BLaER1 treated with 17β-estradiol and CSF1 and Interleukin-3, amounts not matched to agents 10 nM and 100 nM (cell line): ENCODE measurements at regions not wholly inside any gene's neighbourhood (a gene's known extent, or its start where the extent isn't known, plus 50 kb on each side); places are given as distances from the start of the nearest gene placed in this dataset.

ENCODE experiments used
- H3K27ac ChIP-seq, 11 experiments: shearing (Covaris generic); formaldehyde crosslinking; 2 replicates each; pipeline ENCODE4 v1.8.1; 2022
- H3K27me3 ChIP-seq, 11 experiments: shearing (Covaris generic); formaldehyde crosslinking; 2 replicates each; pipeline ENCODE4 v1.8.1; 2022
- H3K36me3 ChIP-seq, 11 experiments: shearing (Covaris generic); formaldehyde crosslinking; 2 replicates each; pipeline ENCODE4 v1.8.1; 2022
- H3K4me1 ChIP-seq, 10 experiments: shearing (Covaris generic); formaldehyde crosslinking; 2 replicates each; pipeline ENCODE4 v1.8.1; 2022
- H3K4me2 ChIP-seq, 11 experiments: shearing (Covaris generic); formaldehyde crosslinking; 2 replicates each; pipeline ENCODE4 v1.8.1; 2022
- H3K4me3 ChIP-seq, 10 experiments: shearing (Covaris generic); formaldehyde crosslinking; 2 replicates each; pipeline ENCODE4 v1.8.1; 2022
- H3K9ac ChIP-seq, 11 experiments: shearing (Covaris generic); formaldehyde crosslinking; 2 replicates each; pipeline ENCODE4 v1.8.1; 2022
- H3K9me3 ChIP-seq, 11 experiments: shearing (Covaris generic); formaldehyde crosslinking; replicated peaks in 1 of 11; 2 replicates each; pipeline ENCODE4 v1.8.1; 2022
- H4K20me1 ChIP-seq, 11 experiments: shearing (Covaris generic); formaldehyde crosslinking; 2 replicates each; pipeline ENCODE4 v1.8.1; 2022
- Cebpa-rat ChIP-seq, 11 experiments: shearing (Covaris generic); IDR thresholded peaks; 2 replicates each; pipeline ENCODE4 v1.8.1; 2022

DNA sequence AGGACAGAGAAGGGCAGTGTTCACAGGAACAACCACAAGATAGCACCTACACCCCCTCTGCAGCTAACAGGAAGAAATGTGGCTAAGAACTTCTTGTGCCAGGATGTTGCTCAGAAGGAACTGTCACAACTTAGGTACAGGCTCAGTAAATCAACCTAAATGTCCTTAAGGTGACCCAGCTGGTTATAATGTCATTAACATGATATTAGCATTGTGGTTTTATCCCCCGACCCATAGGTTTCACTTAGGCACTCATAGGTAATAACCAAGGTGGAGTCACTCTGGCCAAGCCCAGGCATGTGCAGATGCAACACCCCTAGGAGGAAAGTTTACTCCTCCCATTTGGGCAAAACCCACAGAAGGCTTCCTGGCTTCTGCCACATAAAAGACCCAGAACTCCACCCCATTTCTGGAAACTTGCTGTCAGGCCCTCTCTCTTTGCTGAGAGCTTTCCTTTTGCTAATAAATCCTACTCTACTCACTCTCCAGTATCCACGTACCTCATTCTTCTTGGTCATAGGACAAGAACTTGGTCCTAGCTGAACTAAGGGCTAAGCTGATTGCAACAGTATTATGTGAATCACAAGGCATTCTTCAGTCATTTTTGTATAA is 951.3 kb downstream of the SLITRK5 start:
- H4K20me1 ChIP-seq = no peaks in the 10 kb centered on the region
- H3K4me3 ChIP-seq = no peak overlapping the region
- H3K4me1 ChIP-seq = peaks cover 0 to 11% (median 7%) of the 10 kb centered on the region in 10 experiments; a peak in 9 of 20 replicates
- H3K9me3 ChIP-seq = peaks cover 10 to 24% (median 14%) of the 10 kb centered on the region in 11 experiments; a peak in 18 of 22 replicates
- H3K4me2 ChIP-seq = peak overlapping the region in 3 of 11 experiments; percentile 5 to 23 (median 6); a peak in 2 of 22 replicates
- no peaks in the 10 kb centered on the region for H3K27me3 ChIP-seq
- no peak overlapping the region for H3K9ac ChIP-seq
- no peak for TF ChIP-seq Cebpa-rat (IDR thresholded peaks at IDR 0.05)
- no peaks in the 10 kb centered on the region for H3K36me3 ChIP-seq
- peak overlapping the region in 3 of 11 experiments; percentile 6 to 45 (median 29); a peak in 3 of 22 replicates for H3K27ac ChIP-seq

- H3K9ac ChIP-seq = no peak overlapping the region
- no peak for TF ChIP-seq Cebpa-rat (IDR thresholded peaks at IDR 0.05)
- no peak overlapping the region for H3K4me3 ChIP-seq
- H3K4me2 ChIP-seq = peak overlapping the region in 3 of 11 experiments; percentile 14 to 18 (median 15); a peak in 2 of 22 replicates
- peaks cover 0 to 11% (median 7%) of the 10 kb centered on the region in 10 experiments; a peak in 9 of 20 replicates for H3K4me1 ChIP-seq
- no peaks in the 10 kb centered on the region for H3K27me3 ChIP-seq
- H3K9me3 ChIP-seq = peaks cover 10 to 24% (median 14%) of the 10 kb centered on the region in 11 experiments; a peak in 18 of 22 replicates
- peak overlapping the region in 4 of 11 experiments; percentile 3 to 45 (median 24); a peak in 1 of 22 replicates for H3K27ac ChIP-seq
- no peaks in the 10 kb centered on the region for H4K20me1 ChIP-seq
- H3K36me3 ChIP-seq = no peaks in the 10 kb centered on the region
These were observed 952.0 kb downstream of the SLITRK5 start for GRCh38 chr13:88623150-88623549.

- Histone ChIP-seq H3K27me3 (no peaks in the 10 kb centered on the region), H4K20me1 (no peaks in the 10 kb centered on the region), H3K36me3 (no peaks in the 10 kb centered on the region), H3K9me3 (peaks cover 10 to 23% (median 14%) of the 10 kb centered on the region in 11 experiments; a peak in 18 of 22 replicates), H3K9ac (no peak overlapping the region), H3K4me3 (no peak overlapping the region), H3K27ac (no peak overlapping the region), H3K4me2 (no peak overlapping the region), H3K4me1 (peaks cover 0 to 11% (median 7%) of the 10 kb centered on the region in 10 experiments; a peak in 9 of 20 replicates)
- TF ChIP-seq Cebpa-rat (IDR thresholded peaks at IDR 0.05) = no peak
These were observed 955.9 kb downstream of the SLITRK5 start for GRCh38 chr13:88627071-88627470.

GRCh38 chr13:88628882-88629281 is 957.7 kb downstream of the SLITRK5 start:
- Histone ChIP-seq H3K27ac (no peak overlapping the region), H3K9me3 (peaks cover 0 to 11% (median 3%) of the 10 kb centered on the region in 11 experiments; a peak in 7 of 22 replicates), H3K27me3 (no peaks in the 10 kb centered on the region), H3K4me3 (no peak overlapping the region), H4K20me1 (no peaks in the 10 kb centered on the region), H3K9ac (no peak overlapping the region), H3K36me3 (no peaks in the 10 kb centered on the region), H3K4me1 (no peaks in the 10 kb centered on the region), H3K4me2 (no peak overlapping the region)
- no peak for TF ChIP-seq Cebpa-rat (IDR thresholded peaks at IDR 0.05)

DNA sequence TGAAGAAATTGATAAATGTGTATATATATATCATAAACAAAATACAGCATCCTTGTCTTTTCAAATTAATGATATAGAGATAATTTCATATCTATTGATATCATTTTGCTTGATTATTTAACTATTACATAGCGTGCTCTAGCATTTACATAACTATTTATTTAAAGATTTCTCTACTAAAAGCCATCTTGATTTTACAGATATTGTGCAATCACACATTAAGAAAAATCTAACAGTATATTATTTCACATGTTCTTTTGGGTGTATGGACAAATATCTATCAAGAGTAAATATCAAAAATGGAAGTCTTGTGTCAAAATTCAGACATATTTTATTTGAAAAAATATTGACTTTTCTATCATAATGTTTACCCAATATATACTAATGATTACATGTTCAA is 966.8 kb downstream of the SLITRK5 start:
- Histone ChIP-seq H4K20me1 (no peaks in the 10 kb centered on the region), H3K27ac (no peak overlapping the region), H3K9ac (no peak overlapping the region), H3K4me1 (no peaks in the 10 kb centered on the region), H3K27me3 (no peaks in the 10 kb centered on the region), H3K4me3 (no peak overlapping the region), H3K36me3 (no peaks in the 10 kb centered on the region), H3K9me3 (peaks cover 4 to 6% (median 6%) of the 10 kb centered on the region in 11 experiments; a peak in 21 of 22 replicates), H3K4me2 (no peak overlapping the region)
- TF ChIP-seq Cebpa-rat (IDR thresholded peaks at IDR 0.05) = no peak

DNA sequence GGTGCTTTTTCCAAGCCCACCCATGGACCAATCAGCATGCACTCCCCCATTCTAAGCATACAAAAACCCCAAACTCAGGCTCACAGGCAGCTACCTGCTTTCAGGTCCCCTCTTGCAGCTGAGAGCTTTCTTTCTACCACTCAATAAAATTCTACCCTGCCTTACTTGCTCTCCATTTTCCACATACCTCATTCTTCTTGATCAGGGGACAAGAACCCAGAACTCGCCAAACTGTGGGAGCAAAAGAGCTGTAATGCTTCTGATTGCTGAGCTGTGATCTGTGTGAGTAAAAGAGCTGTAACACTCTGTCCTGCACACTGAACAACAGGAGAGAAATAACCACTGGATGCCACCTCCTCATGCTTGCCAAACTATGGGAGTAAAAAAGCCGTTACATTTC is 972.1 kb downstream of the SLITRK5 start:
- Histone ChIP-seq H3K27me3 (no peaks in the 10 kb centered on the region), H3K9ac (no peak overlapping the region), H3K36me3 (no peaks in the 10 kb centered on the region), H4K20me1 (no peaks in the 10 kb centered on the region), H3K4me1 (0 out of 20 replicates have a peak, but pooled peaks cover 0 to under 1% (median 0%) of the 10 kb centered on the region in 10 experiments), H3K9me3 (peaks cover 29 to 42% (median 34%) of the 10 kb centered on the region in 11 experiments), H3K4me2 (no peak overlapping the region), H3K4me3 (no peak overlapping the region), H3K27ac (no peak overlapping the region)
- no peak for TF ChIP-seq Cebpa-rat (IDR thresholded peaks at IDR 0.05)

DNA sequence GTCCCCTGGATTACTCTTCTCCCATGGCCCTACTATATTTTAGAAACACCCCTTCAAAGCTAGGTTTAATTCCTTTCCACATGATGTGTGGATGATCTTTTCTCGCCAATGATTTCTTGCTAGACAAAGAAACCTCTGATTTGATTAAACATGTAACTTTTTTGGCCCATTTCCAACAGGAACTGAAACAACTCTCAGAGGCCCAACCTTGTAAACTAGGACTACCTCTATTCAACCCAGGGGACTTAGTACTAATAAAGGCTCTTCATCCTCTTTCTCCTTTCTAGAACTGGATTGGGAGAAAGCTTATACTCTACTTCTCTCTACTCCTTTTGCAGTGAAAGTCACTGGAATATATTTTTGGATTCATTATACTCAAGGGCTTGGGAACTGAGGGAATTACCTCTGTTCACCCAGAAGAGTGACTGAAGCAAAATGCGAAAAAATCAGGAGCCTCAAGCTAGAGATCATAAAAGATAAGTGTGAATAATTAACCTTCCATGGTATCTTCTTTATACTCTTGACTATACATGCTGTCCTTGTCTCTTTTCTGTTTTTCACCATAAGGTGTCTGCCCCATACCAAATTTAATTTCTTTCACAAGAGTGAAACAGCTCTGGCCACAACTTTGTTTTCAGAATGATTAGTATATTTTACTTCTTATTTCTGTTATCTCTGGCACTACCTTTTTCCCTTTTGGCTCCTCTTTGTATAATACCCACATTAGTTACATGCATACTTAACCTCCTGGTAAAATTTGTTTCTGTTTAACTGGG is 977.6 kb downstream of the SLITRK5 start:
- Histone ChIP-seq H3K36me3 (no peaks in the 10 kb centered on the region), H3K27ac (no peak overlapping the region), H3K4me3 (no peak overlapping the region), H3K9me3 (peaks cover 19 to 50% (median 31%) of the 10 kb centered on the region in 11 experiments), H3K4me1 (peaks cover 0 to 11% (median 2%) of the 10 kb centered on the region in 10 experiments; a peak in 4 of 20 replicates), H3K27me3 (no peaks in the 10 kb centered on the region), H3K9ac (no peak overlapping the region), H3K4me2 (peak overlapping the region in 3 of 11 experiments; percentile 4 to 19 (median 12); a peak in 4 of 22 replicates), H4K20me1 (no peaks in the 10 kb centered on the region)
- no peak for TF ChIP-seq Cebpa-rat (IDR thresholded peaks at IDR 0.05)

GRCh38 chr13:88649855-88650254 is 978.7 kb downstream of the SLITRK5 start:
- TF ChIP-seq Cebpa-rat (IDR thresholded peaks at IDR 0.05) = no peak
- no peak overlapping the region for H3K4me2 ChIP-seq

GRCh38 chr13:88651531-88651930 is 980.4 kb downstream of the SLITRK5 start:
- Histone ChIP-seq H3K4me2 (no peak overlapping the region), H3K4me3 (no peak overlapping the region), H3K4me1 (peaks cover 0 to 11% (median 2%) of the 10 kb centered on the region in 10 experiments; a peak in 4 of 20 replicates), H3K27me3 (no peaks in the 10 kb centered on the region), H3K27ac (no peak overlapping the region), H3K9me3 (peaks cover 10 to 36% (median 22%) of the 10 kb centered on the region in 11 experiments; a peak in 19 of 22 replicates), H4K20me1 (no peaks in the 10 kb centered on the region), H3K9ac (no peak overlapping the region), H3K36me3 (no peaks in the 10 kb centered on the region)
- no peak for TF ChIP-seq Cebpa-rat (IDR thresholded peaks at IDR 0.05)

More at GRCh38 chr13:88649855-88650254, 978.7 kb downstream of the SLITRK5 start:
- peaks cover 0 to 11% (median 2%) of the 10 kb centered on the region in 10 experiments; a peak in 4 of 20 replicates for H3K4me1 ChIP-seq
- no peak overlapping the region for H3K9ac ChIP-seq
- no peaks in the 10 kb centered on the region for H3K36me3 ChIP-seq
- H3K27ac ChIP-seq = no peak overlapping the region
- no peaks in the 10 kb centered on the region for H4K20me1 ChIP-seq
- peaks cover 10 to 39% (median 22%) of the 10 kb centered on the region in 11 experiments; a peak in 20 of 22 replicates for H3K9me3 ChIP-seq
- H3K27me3 ChIP-seq = no peaks in the 10 kb centered on the region
- H3K4me3 ChIP-seq = no peak overlapping the region
